ENCODE measurements at regions not wholly inside any gene's neighbourhood (a gene's known extent, or its start where the extent isn't known, plus 50 kb on each side); places are given as distances from the start of the nearest gene placed in this dataset.
"Not testable (repeated sequence)": the region's sequence is repeated elsewhere in the genome, so short reads cannot be mapped to it uniquely, and the experiment has no call there.

DNA sequence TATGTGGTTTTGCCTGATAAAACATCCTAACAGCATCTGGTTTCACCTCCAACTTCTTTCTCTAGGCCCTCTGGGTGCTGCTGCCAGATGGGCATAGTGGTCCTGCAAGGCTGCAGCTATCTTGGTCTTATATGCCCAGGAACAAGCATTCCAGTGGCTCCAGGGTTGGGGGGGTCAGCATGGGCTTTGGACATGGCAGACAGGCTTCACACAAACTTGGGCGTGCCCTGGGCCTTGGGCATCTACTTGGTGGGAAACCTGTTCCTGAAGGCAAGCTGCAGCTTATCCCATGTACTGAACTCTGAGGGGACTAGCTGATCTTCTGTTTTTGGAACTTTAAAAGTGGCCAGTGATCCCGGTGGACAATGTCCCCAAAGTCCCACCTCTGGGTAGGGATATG lies 54.9 kb upstream of the ZNF678 start:
- DNase-seq: no peak

DNA sequence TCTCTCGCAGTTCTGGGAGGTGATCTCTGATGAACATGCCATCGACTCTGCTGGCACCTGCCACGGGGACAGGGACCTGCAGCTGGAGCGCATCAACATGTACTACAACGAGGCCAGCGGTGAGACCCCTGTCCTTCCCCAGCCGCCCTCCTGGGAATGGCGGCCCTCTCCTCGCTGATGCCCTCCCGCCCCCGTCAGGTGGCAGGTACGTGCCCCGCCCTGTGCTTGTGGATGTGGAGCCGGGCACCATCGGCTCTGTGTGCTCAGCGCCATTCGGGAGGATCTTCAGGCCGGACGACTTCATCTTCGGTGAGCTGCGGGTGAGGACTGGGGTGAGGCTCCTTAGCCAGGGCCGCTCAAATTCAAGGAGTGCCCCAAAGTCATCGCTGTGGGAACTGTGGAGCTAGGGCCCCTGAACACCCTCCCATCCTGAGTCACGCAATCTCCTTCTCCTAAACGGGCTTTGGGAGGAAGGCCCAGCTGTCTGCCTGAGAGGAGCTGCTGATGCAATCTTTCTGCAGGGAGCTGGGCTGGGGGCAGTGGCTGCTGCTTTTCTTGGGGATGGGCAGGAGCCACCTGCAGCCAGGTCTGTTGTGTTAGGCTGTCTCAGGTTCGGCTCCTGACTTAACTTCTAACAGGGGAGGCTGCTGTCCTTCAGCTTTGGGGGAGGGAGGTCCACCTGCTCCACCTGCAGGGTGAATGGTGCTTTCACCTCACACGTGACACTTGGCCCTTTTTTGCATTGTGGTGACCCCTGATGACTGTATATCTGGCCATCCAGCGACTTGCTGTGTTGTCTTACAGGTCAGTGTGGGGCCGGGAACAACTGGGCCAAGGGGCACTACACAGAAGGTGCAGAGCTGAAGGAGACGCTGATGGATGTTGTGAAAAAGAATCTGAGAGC lies 56.6 kb upstream of the ZNF678 start:
- not testable (repeated sequence) for DNase-seq

DNA sequence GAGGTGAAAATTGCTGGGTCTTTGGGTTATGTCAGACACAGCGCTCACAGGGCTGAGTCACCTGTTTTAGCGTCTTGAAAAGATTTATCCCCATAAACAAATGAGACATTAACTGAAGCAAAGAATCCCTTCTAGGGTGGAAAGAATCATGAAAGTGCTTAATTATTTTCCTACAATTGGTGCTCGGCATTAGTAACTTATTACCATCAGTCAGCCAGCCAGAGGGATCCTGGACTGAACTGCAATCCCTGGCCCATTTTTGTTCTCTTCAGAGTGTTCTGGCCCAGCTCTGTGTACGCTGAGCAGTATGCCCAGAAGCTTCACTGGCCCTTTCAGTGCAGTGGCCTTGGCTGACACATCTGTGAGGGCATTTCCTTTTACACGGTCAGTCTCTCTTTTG lies 67.3 kb upstream of the ZNF678 start:
- not testable (repeated sequence) for DNase-seq

DNA sequence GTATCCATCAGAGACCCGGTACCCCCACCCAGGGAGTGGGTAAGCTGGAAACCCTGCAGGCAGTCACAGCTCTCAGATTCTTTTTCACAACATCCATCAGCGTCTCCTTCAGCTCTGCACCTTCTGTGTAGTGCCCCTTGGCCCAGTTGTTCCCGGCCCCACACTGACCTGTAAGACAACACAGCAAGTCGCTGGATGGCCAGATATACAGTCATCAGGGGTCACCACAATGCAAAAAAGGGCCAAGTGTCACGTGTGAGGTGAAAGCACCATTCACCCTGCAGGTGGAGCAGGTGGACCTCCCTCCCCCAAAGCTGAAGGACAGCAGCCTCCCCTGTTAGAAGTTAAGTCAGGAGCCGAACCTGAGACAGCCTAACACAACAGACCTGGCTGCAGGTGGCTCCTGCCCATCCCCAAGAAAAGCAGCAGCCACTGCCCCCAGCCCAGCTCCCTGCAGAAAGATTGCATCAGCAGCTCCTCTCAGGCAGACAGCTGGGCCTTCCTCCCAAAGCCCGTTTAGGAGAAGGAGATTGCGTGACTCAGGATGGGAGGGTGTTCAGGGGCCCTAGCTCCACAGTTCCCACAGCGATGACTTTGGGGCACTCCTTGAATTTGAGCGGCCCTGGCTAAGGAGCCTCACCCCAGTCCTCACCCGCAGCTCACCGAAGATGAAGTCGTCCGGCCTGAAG lies 69.3 kb upstream of the ZNF678 start:
- DNase-seq: not testable (repeated sequence)

DNA sequence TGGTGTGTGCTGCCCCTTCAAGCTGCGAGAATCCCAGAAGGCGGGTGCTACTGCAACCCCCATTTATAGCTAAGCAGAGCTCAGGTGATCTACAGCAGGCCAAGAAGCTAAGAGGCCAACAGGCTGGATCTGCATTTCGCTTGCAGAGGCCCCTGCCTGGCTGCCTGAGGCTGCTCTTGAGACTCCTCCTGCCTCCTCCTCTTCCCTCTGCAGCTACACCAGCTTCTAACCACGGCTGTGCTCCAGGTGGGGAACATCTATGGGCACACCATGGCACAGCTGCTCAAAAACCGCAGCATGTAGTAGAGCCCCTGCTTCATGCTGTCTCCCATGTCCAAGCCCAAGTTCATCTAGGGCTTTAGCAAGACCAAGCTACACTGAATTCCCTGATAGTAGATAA lies 72.9 kb upstream of the ZNF678 start:
- no peak for DNase-seq

DNA sequence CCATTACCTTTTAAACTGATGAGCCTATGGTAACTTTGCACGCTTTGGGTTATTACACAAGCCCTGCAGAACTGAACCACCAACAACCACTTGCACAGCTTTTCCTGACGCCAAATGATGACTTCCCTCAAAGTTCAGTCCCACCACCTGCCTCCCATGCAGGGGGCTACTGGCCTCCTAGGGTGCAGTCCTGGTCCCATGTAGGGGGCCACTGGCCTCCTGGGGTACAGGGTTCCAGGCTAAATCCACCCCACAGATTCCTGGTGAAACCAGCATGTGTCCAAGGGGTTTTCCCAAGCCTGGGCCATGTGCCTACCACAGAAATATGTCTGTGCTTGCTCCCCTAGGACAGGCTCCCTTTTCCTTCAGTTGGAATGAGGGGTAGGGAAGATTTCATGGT lies 73.4 kb upstream of the ZNF678 start:
- no peak for DNase-seq

DNA sequence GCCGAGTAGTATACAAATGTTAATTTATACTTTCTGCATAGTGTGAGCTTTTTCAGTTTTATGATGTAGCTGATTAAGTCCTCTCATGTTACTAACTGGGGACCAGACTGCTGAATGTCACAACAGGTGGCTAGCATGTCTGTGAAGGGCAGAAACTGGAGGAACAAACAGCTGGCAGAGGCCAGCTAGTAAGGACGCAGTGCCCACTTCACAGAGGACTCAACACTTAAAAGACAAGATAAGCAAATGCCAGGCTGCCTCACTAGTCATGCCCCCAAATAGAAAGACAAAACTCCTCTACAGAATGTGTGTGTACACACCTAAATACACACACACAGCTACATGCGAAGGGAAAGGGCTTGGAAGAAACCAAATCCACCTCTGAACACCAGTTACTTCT lies 73.8 kb upstream of the ZNF678 start:
- DNase-seq: no peak

DNA sequence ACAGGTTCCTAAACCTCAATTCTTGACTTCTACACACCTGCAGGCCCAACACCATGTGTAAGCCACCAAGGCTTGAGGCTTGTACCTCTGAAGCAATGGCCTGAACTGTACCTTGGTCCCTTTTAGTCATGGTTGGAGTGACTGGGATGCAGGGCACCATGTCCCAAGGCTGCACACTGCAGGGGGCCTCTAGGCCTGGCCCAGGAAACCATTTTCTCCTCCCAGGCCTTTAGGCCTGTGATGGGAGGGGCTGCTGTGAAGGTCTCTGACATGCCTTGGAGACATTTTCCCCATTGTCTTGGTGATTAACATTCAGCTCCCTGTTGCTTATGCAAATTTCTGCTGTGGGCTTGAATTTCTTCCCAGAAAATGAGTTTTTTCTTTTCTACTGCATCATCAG lies 75.8 kb upstream of the ZNF678 start:
- DNase-seq: no peak

DNA sequence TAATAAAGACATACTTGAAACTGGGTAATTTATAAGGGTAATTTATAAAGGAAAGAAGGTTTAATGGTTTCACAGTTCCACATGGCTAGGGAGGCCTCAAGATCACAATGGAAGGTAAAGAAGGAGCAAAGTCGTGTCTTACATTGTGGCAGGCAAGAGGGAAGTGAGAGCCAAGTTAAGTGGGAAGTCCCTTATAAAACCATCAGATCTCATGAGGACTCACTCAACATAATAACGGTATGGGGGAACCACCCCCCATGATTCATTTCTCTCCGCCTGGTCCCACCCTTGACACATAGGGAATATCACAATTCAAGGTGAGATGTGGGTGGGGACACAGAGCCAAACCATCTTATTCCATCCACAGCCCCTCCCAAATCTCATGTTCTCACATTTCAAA lies 76.8 kb upstream of the ZNF678 start:
- DNase-seq: no peak

DNA sequence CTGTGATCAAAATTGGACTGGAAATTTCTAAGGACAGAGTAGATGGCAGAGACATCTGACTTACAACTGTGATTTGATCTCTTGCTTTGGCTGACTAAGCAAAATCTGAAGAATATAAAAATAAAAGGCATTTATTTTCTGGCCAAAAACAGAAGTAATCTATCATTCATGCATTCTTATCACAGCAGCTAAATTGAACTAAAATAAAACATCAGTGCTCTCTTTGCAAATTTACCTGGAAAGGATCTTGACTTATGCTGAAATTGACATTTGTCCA lies 81.4 kb upstream of the ZNF678 start:
- no peak for DNase-seq

DNA sequence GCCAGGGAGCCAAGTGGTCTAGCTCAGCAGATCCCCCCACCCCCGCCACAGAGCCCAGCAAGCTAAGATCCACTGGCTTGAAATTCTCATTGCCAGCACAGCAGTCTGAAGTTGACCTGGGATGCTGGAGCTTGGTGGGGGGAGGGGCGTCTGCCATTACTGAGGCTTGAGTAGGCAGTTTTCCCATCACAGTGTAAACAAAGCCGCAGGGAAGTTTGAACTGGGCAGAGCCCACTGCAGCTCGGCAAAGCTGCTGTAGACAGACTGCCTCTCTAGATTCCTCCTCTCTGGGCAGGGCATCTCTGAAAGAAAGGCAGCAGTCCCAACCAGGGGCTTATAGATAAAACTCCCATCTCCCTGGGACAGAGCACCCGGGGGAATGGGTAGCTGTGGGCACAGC lies 89.3 kb upstream of the ZNF678 start:
- DNase-seq: not testable (repeated sequence)

DNA sequence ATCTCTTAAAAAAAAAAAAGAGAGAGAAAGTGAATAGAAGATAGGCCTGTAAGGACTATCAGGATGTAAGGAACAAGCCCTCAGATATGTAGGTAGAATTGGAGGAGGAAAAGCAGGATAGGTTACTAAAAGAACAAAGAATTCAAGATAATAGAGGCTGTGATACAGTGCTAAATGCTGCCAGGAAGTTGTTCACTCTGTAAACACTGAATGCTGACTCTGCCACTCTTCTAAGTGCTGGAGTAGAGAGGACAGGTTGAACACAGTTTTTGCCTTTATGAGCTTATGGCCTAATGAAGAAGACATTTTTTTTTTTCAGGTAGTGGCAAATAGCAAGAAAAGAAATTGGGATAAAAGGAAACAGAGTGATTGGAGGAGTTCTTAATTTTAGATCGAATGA lies 90.6 kb upstream of the ZNF678 start:
- DNase-seq: no peak

DNA sequence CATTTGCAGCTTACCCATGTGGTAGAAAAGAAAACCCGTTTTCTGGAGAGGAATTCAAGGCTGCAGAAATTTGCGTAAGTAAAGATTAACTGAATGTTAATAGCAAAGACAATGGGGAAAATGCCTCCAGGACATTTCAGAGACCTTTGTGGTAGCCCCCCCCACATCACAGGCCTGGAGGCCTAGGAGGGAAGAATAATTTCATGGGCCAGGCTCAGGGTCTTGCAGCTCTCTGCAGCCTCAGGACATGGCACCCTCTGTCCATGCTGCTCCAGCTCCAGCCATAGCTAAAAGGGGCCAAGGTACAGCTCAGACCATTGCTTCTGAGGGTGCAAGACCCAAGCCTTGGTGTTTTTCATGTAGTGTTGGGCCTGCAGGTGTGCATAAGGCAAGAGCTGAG lies 92.7 kb upstream of the ZNF678 start:
- no peak for DNase-seq

DNA sequence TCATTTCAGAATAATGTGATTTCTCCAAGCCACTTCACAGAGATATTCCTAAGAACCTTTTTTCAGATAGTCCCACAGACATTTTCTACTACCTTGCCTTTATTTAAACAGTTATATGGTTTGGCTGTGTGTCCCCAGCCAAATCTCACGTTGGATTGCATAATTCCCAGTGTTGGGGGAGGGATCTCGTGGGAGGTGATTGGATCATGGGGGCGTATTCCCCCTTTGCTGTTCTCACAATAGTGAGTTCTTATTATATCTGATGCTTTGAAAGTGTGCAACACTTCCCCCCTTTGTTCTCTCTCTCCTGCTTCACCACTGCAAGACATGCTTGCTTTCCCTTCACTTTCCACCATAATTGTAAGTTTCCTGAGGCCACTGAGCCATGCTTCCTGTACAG lies 93.6 kb upstream of the ZNF678 start:
- DNase-seq: no peak

DNA sequence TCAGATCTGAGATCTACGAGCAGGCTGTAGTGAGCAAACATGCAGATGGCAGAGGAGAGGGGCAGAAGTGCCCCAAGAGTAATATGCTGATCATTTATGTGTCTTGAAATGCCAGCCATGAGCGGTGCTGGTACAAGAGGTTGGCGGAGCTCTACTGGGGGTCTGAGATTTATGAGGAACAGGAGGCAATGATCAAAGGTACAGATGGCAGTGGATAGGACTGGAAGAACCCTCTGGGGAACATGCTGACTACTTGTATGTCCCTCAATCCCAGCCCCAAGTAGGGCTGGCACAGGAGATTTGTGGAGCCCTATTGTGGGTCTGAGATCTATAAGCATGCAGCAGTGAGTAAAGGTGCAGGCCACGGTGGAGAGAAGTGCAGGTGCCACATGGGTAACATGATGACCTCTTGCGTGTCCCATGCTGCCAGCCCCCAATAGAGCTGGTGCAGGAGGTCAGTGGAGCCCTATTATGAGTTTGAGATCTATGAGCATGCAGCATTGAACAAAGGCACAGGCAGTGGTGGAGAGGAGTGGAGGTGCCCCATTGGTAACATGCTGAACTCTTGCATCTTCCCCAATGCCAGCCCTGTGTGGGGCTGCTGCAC lies 97.2 kb upstream of the ZNF678 start:
- DNase-seq: no peak

DNA sequence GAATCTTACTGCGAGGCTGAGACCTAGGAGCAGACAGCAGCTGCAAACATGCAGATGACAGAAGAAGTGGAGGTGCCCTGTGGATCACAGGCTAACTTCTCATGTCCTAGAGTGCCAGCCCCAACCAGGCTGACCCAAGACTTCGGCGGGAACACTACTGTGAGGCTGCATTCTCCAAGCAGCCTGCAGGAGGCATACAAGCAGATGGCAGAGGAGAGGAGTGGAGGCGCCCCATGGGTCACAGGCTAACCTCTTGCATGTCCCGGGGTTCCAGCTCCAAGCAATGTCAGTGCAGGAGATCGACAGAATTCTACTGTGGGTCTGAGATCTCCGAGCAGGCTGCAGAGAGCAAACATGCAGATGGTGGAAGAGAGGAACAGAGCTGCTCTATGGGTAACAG lies 98.1 kb upstream of the ZNF678 start:
- no peak for DNase-seq

DNA sequence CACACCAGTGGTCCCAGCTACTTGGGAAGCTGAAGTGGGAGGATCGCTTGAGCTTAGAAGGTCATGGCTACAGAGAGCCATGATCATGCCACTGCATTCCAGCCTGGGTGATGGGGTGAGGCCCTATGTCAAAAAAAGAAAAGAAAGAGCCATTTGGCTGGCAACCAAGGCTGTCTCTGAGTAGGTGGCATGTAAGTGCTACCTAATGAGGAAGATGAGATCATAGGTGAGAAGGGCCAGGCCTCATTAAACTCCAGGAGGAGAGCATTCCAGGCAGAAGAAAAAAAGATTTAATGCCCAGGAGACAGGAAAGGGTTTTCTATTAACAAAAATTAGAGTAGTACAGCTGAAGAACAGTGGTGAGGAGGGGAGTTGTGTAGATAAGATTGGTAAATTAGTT lies 103.4 kb upstream of the ZNF678 start:
- no peak for DNase-seq

DNA sequence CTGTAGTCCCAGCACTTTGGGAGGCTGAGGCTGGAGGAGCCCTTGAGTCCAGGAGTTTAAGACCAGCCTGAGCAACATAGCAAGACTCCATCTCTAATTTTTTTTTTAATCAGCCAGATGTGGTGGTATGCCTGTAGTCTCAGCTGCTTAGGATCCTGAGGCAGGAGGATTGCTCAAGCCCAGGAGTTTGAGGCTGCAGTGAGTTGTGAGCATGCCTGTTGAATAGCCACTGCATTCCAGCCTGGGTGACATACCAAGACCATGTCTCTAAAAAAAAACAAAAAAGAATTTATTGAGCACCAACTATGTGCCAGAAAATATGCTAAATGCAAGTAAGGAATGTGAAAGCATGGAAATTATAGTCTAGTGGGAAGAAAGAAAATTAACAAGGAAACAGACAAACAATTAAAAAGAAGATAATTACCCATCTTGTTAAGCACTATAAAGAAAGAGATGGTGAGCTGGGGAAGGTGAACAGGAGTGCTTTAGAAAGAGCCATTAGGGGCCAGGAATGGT lies 104.0 kb upstream of the ZNF678 start:
- DNase-seq: no peak

DNA sequence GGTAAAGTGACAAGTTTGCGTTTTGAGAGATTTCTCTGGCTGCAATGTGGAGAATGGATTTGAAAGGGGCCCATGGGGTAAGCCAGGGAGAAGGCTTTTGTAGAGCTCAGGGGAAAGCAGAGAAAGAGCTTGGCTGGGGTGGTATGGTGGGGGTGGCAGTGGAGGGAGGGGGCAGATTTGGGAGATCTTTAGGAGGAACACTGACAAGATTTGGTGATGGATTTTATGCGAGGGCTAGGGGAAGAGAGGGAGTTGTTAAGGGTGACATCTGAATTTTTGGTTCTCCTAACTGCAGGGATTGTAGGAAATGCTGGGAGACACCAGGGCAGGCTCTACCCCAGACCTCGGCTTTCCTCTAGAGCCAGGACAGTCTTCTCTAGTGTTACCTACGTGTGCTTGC lies 108.7 kb upstream of the ZNF678 start:
- DNase-seq: no peak

DNA sequence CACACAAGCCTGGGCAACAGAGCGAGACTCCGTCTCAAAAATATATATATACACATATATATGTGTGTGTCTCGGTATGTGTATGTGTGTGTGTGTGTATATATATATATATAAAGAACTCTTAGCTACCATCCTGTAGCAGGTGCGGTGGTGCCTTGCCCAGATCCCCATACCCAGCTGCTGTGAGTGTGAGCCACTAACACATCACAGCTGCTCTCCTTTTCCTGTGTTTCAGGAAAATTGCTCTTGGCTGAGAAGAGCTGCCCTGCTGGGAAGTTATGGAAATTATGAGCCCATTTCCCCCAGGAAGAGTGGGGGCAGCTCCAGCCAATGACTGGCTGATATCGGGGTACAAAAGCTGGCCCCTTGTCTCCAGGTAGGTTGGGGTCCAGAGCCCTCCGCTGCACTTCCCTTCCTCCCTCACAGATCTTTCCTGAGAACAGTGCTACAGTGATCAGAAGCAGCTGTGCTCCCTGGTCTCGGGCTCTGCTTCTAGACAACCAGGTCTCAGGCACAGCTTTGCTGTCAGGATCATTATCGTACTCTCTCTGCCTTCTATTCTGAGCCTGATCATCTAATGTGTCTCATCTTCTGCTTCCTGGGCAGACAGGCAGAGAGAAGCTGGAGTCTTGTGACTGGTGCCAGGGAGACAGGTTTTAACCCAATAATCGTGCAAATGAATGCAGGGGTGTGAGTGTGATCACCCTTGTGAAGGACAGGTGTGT lies 109.6 kb upstream of the ZNF678 start:
- no peak for DNase-seq

DNA sequence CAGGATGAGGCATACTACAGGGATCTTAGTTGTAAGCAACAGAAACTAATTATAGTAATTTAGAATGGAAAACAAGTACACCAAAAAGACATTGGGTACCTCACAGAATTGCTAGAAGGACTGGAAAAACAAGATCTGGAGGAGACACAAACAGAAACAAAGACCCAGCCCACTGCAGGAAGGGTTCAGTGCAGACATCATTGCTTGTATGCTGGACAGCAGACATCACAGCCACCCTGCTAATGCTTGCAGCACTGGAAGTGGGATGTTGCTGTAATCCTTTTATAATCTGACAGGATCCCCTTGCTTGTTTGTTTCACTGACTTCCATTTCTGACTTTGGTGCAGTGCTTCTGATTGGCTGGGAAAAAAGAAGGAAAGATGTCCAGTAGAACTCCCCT lies 111.4 kb upstream of the ZNF678 start:
- DNase-seq: no peak

DNA sequence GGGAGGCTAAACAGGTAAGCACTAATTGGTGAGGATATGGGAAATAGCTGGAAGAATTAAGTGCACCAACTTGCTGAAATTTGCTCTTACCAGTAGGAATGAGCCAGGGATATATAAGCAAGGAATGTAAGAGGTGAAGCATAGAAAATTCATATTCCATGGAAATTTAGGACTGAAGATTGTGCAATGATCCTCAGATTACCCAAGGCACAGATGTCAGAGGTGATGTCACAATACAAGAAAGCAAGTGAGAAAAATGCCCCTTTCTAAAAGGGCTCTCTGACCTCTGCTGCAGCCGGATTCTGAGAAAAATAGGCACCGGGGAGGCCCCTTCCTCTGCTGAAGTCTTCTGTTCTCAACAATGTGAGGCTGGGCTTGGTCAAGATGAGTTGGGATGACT lies 112.3 kb upstream of the ZNF678 start:
- DNase-seq: no peak

DNA sequence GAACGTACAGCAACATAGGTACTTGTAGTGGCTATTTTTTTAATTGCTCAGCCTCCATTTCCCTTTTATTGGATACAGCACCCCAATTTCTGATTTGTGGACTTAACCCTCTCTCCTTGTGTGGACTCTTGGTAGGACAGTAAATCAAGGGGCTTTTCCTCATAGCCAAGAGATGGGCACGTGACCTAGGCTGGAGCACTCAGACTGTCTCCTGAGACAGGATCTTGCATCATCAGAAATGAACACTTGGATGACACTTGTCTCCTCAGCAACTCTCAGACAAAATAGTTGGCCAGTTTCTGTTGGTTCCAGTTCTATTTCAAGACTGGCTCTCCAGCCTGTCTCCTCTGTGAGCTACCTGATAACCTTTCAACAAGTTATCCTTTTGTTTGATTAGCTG lies 112.9 kb upstream of the ZNF678 start:
- no peak for DNase-seq

Measured in GDM1 (cell line).